ENCODE measurements at regions not wholly inside any gene's neighbourhood (a gene's known extent, or its start where the extent isn't known, plus 50 kb on each side); places are given as distances from the start of the nearest gene placed in this dataset.

GRCh38 chr2:156079845-156080244 lies 252.7 kb downstream of the NR4A2 start:
- no peak for TF ChIP-seq CTCF (IDR thresholded peaks at IDR 0.05; ENCODE audit: low read length, missing control alignments)
- H3K4me3 ChIP-seq (replicated peaks; ENCODE audit: low read depth, low read length), result no peak overlapping the region
- no peak for DNase-seq (ENCODE audit: low read depth)

GRCh38 chr2:156077041-156077742 lies 255.3 kb downstream of the NR4A2 start:
- H3K4me3 ChIP-seq (replicated peaks; ENCODE audit: low read depth, low read length), result no peak overlapping the region
- no peak for TF ChIP-seq CTCF (IDR thresholded peaks at IDR 0.05; ENCODE audit: low read length, missing control alignments)
- no peak for DNase-seq (ENCODE audit: low read depth)

GRCh38 chr2:156065912-156066311 lies 266.6 kb downstream of the NR4A2 start:
- TF ChIP-seq CTCF (IDR thresholded peaks at IDR 0.05; ENCODE audit: low read length, missing control alignments), result no peak
- DNase-seq (ENCODE audit: low read depth), result no peak
- no peak overlapping the region for H3K4me3 ChIP-seq (replicated peaks; ENCODE audit: low read depth, low read length)

GRCh38 chr2:156064540-156064939 lies 268.0 kb downstream of the NR4A2 start:
- TF ChIP-seq CTCF (IDR thresholded peaks at IDR 0.05; ENCODE audit: low read length, missing control alignments), result no peak
- DNase-seq (ENCODE audit: low read depth), result no peak
- H3K4me3 ChIP-seq (replicated peaks; ENCODE audit: low read depth, low read length), result no peak overlapping the region

GRCh38 chr2:156057647-156058046 lies 274.9 kb downstream of the NR4A2 start:
- no peak overlapping the region for H3K4me3 ChIP-seq (replicated peaks; ENCODE audit: low read depth, low read length)
- no peak for DNase-seq (ENCODE audit: low read depth)
- TF ChIP-seq CTCF (IDR thresholded peaks at IDR 0.05; ENCODE audit: low read length, missing control alignments), result no peak

- no peak for DNase-seq (ENCODE audit: low read depth)
- H3K4me3 ChIP-seq (replicated peaks; ENCODE audit: low read depth, low read length), result no peak overlapping the region
- TF ChIP-seq CTCF (IDR thresholded peaks at IDR 0.05; ENCODE audit: low read length, missing control alignments), result no peak
Measured at GRCh38 chr2:156054983-156055382, 277.5 kb downstream of the NR4A2 start.

- no peak for DNase-seq (ENCODE audit: low read depth)
- TF ChIP-seq CTCF (IDR thresholded peaks at IDR 0.05; ENCODE audit: low read length, missing control alignments), result no peak
- H3K4me3 ChIP-seq (replicated peaks; ENCODE audit: low read depth, low read length), result no peak overlapping the region
Measured at GRCh38 chr2:156046900-156047299, 285.6 kb downstream of the NR4A2 start.

Measured in fibroblast of pulmonary artery (primary cell).